ENCODE measurements at regions not wholly inside any gene's neighbourhood (a gene's known extent, or its start where the extent isn't known, plus 50 kb on each side); places are given as distances from the start of the nearest gene placed in this dataset.

DNA sequence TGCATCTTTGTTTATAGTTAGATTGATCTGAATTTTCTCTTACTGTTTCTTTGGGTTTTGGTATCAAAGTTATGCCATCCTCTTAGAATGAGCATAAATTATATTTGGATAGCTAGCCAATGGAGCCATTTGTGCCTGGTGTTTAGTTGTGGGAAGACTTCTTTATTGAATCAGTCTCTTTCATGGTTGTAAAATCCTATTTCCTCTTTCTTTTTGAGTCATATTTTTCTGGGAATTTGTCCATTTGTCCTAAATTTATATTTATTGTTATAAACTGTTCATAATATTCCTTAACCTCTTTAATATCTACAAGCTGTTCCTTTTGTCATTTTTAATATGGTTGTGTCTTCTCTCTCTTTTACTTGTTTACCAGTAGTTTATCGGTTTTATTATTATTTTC, 462.5 kb downstream of the AEBP2 start:
- H3K27ac ChIP-seq: no peak overlapping the region
- H3K4me3 ChIP-seq: no peak overlapping the region
- DNase-seq (ENCODE audit: extremely low spot score in 2 of 2): no peak
- no peaks in the 10 kb centered on the region for H3K9me3 ChIP-seq
- no peaks in the 10 kb centered on the region for H3K27me3 ChIP-seq
- H3K36me3 ChIP-seq: no peaks in the 10 kb centered on the region
- intact Hi-C loops (cut with DNase I): no loop called here
- H3K4me1 ChIP-seq: no peaks in the 10 kb centered on the region
- TF ChIP-seq CTCF (IDR thresholded peaks at IDR 0.05): no peak
- no peak for TF ChIP-seq POLR2A (IDR thresholded peaks at IDR 0.05)
- TF ChIP-seq POLR2AphosphoS5 (IDR thresholded peaks at IDR 0.05; ENCODE audit: insufficient read depth in 1 of 2, low read depth in 1 of 2): no peak

DNA sequence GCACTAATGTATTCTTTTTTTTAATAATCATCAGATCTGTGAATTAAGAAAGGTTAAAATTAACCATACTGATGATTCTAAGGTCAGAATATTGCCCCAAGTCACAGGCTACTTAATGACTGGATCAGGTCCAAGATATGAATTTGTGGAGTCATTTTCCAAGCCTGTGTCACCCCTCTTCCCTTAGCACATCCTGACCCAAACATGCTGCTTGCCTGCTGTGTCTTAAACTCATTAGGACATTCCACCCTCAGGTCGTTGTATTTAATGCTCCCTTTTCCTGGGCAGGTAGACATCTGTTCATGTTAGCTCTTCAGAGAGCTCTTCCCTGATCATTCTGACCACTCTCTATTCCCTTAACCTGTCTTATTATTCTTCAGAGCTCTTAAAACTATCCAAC, 463.5 kb upstream of the PDE3A start:
- no peak for DNase-seq (ENCODE audit: extremely low spot score in 2 of 2)
- Histone ChIP-seq H3K27me3 (no peaks in the 10 kb centered on the region), H3K27ac (no peak overlapping the region), H3K36me3 (no peaks in the 10 kb centered on the region), H3K4me1 (no peaks in the 10 kb centered on the region), H3K4me3 (no peak overlapping the region), H3K9me3 (no peaks in the 10 kb centered on the region)
- intact Hi-C loops (cut with DNase I): no loop called here
- no peak for TF ChIP-seq POLR2A (IDR thresholded peaks at IDR 0.05)
- no peak for TF ChIP-seq POLR2AphosphoS5 (IDR thresholded peaks at IDR 0.05; ENCODE audit: insufficient read depth in 1 of 2, low read depth in 1 of 2)
- TF ChIP-seq CTCF (IDR thresholded peaks at IDR 0.05): no peak

- no peak overlapping the region for H3K4me3 ChIP-seq
- no peaks in the 10 kb centered on the region for H3K9me3 ChIP-seq
- no peaks in the 10 kb centered on the region for H3K36me3 ChIP-seq
- H3K27ac ChIP-seq: no peak overlapping the region
- intact Hi-C loops (cut with DNase I): no loop called here
- no peak for DNase-seq (ENCODE audit: extremely low spot score in 2 of 2)
- H3K4me1 ChIP-seq: no peaks in the 10 kb centered on the region
- H3K27me3 ChIP-seq: no peaks in the 10 kb centered on the region
- no peak for TF ChIP-seq CTCF (IDR thresholded peaks at IDR 0.05)
- no peak for TF ChIP-seq POLR2A (IDR thresholded peaks at IDR 0.05)
Observed at GRCh38 chr12:19908830-19909229, 459.5 kb upstream of the PDE3A start.

- H3K4me3 ChIP-seq: no peak overlapping the region
- no peaks in the 10 kb centered on the region for H3K27me3 ChIP-seq
- TF ChIP-seq POLR2AphosphoS5 (IDR thresholded peaks at IDR 0.05; ENCODE audit: insufficient read depth in 1 of 2, low read depth in 1 of 2) (no peak), POLR2A (IDR thresholded peaks at IDR 0.05) (no peak), CTCF (IDR thresholded peaks at IDR 0.05) (no peak)
- no peaks in the 10 kb centered on the region for H3K4me1 ChIP-seq
- no peaks in the 10 kb centered on the region for H3K9me3 ChIP-seq
- no peaks in the 10 kb centered on the region for H3K36me3 ChIP-seq
- no peak overlapping the region for H3K27ac ChIP-seq
- intact Hi-C loops (cut with DNase I): no loop called here
- DNase-seq (ENCODE audit: extremely low spot score in 2 of 2): no peak
Observed at GRCh38 chr12:19909418-19909817, 458.9 kb upstream of the PDE3A start.

GRCh38 chr12:19910681-19911080, 457.7 kb upstream of the PDE3A start:
- H3K27me3 ChIP-seq: no peaks in the 10 kb centered on the region
- intact Hi-C loops (cut with DNase I): no loop called here
- DNase-seq (ENCODE audit: extremely low spot score in 2 of 2): no peak
- H3K36me3 ChIP-seq: no peaks in the 10 kb centered on the region
- H3K9me3 ChIP-seq: no peaks in the 10 kb centered on the region
- H3K4me1 ChIP-seq: no peaks in the 10 kb centered on the region
- no peak overlapping the region for H3K27ac ChIP-seq
- no peak overlapping the region for H3K4me3 ChIP-seq
- TF ChIP-seq POLR2AphosphoS5 (IDR thresholded peaks at IDR 0.05; ENCODE audit: insufficient read depth in 1 of 2, low read depth in 1 of 2): no peak
- no peak for TF ChIP-seq CTCF (IDR thresholded peaks at IDR 0.05)
- no peak for TF ChIP-seq POLR2A (IDR thresholded peaks at IDR 0.05)
